Choroid plexus epithelial cell (primary cell): ENCODE measurements at regions not wholly inside any gene's neighbourhood (a gene's known extent, or its start where the extent isn't known, plus 50 kb on each side); places are given as distances from the start of the nearest gene placed in this dataset.

Source experiments
- DNase-seq: peaks from one replicate; pipeline ENCODE4 v3.0.0-alpha.2; 2010; ENCODE audit warnings: low read depth
- H3K4me3 ChIP-seq: 2 replicates; pipeline ENCODE4 v1.5.1; 2011; ENCODE audit warnings: low read depth, mild to moderate bottlenecking, control low read depth, low read length, moderate library complexity
- TF ChIP-seq, protein P1 (sequence below): conservative IDR thresholded peaks from 2 replicates; pipeline ENCODE4 v1.5.1; 2011; ENCODE audit warnings: low read depth, mild to moderate bottlenecking, control low read depth, inconsistent platforms, low read length, moderate library complexity

DNA sequence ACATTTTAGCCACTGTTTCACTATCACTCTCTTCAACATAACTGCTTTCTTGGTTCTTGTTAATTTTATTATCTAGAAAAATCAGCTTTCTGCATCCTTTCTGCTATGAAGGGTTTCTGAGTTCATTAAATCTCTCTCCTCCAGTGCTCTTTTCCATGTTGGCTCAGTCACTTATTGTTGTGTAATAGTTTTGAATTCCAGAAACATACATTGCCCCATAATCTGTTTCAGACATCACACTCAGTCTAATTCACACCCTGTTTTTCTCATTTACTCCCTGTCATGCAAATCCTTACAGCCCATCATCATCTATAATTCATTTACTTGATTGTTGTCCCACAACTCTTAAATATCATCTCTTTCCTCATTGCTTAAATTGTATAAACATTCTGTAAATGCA, 176.1 kb upstream of the CDH12 start:
- no peak for DNase-seq
- H3K4me3 ChIP-seq = no peak overlapping the region
- TF ChIP-seq, protein P1, sequence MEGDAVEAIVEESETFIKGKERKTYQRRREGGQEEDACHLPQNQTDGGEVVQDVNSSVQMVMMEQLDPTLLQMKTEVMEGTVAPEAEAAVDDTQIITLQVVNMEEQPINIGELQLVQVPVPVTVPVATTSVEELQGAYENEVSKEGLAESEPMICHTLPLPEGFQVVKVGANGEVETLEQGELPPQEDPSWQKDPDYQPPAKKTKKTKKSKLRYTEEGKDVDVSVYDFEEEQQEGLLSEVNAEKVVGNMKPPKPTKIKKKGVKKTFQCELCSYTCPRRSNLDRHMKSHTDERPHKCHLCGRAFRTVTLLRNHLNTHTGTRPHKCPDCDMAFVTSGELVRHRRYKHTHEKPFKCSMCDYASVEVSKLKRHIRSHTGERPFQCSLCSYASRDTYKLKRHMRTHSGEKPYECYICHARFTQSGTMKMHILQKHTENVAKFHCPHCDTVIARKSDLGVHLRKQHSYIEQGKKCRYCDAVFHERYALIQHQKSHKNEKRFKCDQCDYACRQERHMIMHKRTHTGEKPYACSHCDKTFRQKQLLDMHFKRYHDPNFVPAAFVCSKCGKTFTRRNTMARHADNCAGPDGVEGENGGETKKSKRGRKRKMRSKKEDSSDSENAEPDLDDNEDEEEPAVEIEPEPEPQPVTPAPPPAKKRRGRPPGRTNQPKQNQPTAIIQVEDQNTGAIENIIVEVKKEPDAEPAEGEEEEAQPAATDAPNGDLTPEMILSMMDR = no peak

DNA sequence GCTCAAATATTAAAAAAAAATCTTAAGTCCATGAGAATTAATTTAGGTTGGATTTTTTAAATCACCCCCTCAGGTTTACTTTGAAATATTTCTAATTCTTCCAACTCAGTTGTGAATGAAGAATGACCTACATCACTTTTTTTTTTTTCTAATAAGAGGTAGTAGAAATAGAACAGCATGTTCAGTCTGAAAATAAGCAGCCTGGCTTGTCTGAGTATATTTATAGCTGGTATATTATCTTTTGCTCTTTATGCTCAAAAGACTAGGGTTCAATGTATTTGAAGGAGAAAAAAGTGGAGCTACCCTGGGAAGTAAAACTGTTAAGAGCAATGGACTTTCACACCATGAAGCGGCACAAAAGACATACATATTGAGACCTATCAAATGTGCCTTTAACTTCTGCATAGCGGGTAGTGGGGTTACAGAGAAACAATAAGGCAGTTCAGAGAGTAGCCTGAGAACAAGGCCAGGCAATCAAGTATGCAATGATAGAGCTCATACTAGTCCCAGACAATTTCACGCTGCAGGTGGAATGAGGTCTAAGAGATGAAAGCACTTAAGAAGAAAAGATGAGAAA, 175.4 kb upstream of the CDH12 start:
- H3K4me3 ChIP-seq = no peak overlapping the region
- TF ChIP-seq, protein P1 = no peak
- no peak for DNase-seq

DNA sequence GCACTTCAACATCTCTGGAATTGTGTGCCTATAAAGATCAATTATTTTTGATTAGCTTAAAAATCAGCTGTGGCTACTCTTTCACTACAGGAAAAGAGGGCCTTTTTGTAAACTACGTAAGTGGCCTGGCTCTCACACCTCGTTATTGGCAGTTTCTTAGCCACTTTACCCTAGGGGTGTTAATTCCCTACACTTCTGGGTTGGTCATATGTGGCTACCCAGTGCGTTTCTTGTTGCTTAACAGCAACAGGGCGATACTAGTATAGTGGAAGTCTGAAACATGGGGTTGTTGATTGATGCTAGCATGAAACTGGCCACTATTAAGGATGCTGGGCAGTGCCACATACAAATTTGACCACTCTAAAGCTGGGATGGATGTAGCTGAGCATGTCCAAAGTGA, 174.7 kb upstream of the CDH12 start:
- TF ChIP-seq, protein P1 = no peak
- DNase-seq = no peak
- no peak overlapping the region for H3K4me3 ChIP-seq

DNA sequence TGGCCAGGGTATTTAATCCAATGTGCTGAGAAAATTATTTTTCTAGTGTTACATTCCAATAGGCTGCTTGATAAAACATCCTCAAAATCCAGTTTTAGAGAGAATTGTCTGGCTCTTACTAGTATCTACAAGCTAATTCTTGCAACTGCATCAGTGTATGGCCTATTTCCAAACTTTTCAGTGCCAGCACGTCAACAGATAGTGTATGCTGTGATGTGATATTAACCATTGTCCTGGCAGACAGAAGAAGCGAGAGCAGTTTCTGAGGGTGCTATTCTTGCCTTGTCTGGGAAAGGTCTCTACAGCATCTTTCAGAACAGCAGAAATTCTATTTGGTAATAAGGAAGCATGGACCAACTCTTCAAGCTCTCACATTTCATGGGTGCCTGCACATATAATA, 174.2 kb upstream of the CDH12 start:
- no peak overlapping the region for H3K4me3 ChIP-seq
- no peak for DNase-seq
- TF ChIP-seq, protein P1 = no peak

DNA sequence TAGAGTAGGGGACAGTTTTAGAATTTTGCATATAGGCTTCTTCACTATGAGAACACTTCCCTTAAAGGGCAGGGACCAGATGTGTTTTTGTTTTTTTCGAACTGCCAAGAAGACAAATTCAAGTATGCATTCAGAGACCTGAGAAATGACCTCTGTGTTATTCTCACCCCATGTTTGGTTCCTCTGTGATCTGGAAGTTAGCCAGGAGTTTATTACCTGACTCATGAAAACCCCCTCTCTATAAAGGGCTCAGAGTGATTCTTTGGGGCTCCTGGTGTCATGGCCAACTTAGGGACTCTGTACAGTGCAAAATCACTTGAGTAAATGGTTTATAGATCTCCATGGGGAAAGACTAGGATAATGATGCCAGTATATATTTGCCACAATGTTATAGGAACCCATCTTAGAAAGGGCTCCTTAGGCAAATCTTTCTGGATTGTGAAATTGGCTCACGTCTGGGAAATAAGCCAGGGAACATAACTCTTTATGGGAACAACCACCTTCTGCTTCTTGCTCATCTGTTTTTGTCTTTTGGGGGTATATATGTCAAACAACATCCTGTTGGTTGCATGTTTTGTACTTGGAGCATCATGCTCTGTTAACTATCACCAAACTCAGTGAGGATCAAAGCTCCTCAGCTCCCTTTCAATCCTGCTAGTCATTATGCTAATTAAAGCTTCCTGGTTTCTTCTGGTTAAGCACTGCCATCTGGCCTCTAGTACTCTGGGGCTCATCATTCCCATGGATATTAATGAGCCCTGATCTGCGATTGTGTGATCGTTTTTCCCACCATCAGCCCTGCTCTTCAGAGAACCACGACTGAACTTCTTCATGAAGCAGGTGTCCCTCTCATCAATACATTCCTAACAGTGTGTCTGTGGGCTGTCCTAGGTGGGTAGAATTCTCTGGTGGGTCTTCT, 173.4 kb upstream of the CDH12 start:
- DNase-seq = peak; percentile 65
- TF ChIP-seq, protein P1 = no peak
- no peak overlapping the region for H3K4me3 ChIP-seq

DNA sequence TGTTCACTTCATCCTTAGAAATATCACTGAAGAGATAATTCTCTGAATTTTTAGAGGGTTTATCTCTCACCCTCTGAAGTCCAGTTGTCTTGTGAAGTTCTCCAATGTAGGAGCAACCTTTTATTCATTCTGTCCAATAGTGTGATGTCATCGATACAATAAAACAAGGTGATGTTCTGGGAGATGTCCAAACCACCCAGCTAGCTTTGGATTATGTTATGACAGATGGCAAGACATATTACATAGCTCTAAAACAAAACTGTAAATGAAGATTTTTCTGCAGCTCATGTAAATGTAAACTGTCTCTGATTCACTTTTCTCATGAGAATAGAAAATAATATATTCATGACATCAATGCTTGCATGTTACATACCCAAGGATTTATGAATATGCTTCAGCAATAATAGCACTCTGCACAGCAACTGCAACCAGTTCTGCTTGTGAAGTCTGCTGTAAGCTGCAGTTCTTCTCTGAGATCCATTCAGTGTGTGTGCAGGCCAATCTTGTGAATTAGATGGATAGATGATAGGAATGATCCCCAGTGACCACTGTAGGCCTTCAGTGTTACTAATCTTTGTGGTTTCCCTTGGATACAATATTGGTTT, 172.6 kb upstream of the CDH12 start:
- no peak overlapping the region for H3K4me3 ChIP-seq
- DNase-seq = peak; percentile 20
- TF ChIP-seq, protein P1 = no peak
